BE2C (cell line): ENCODE measurements at regions not wholly inside any gene's neighbourhood (a gene's known extent, or its start where the extent isn't known, plus 50 kb on each side); places are given as distances from the start of the nearest gene placed in this dataset.

Source experiments
- DNase-seq: peaks from one replicate; pipeline ENCODE4 v3.0.0-alpha.2; 2020
- H3K27me3 ChIP-seq: fragments of 250-450 bp; sonication (Bioruptor Pico); 2 replicates; pipeline ENCODE4 v1.5.1; 2020; ENCODE audit warnings: mild to moderate bottlenecking
- H3K36me3 ChIP-seq: fragments of 250-450 bp; sonication (Bioruptor Pico); 2 replicates; pipeline ENCODE4 v1.5.1; 2020; ENCODE audit warnings: mild to moderate bottlenecking
- H3K4me1 ChIP-seq: fragments of 250-450 bp; sonication (Bioruptor Pico); 2 replicates; pipeline ENCODE4 v1.5.1; 2020
- H3K4me3 ChIP-seq: 2 replicates; pipeline ENCODE4 v1.5.1; 2011; ENCODE audit warnings: low read depth, low read length
- H3K9me3 ChIP-seq: fragments of 250-450 bp; sonication (Bioruptor Pico); 2 replicates; pipeline ENCODE4 v1.5.1; 2020
- CTCF ChIP-seq: IDR thresholded peaks from 2 replicates; pipeline ENCODE4 v1.5.1; 2012; ENCODE audit warnings: mild to moderate bottlenecking, low read depth, low read length

DNA sequence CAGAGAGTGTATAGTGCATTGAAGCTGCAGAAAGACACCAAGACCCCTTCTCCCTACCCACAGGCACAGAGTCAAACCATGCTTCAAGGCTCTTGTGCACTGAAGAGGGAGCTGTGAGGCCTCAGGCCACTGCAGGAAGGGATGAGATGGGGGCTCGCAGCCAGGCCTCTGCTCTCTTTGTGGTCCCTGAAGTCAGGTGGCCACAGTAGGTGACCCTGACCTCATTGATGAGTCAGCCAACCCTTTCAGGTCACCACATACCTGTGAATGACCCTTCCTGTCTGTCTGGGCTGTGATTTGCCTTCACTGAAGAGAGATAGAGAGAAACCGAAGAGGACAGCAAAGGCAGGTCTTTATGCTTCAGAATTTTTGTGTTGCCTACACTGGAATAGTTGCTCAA lies 372.1 kb downstream of the ACTL7B start:
- Histone ChIP-seq H3K4me1 (peaks cover 2% of the 10 kb centered on the region; the same call in 1 of the 2 replicates), H3K27me3 (no peaks in the 10 kb centered on the region), H3K4me3 (no peak overlapping the region), H3K9me3 (no peaks in the 10 kb centered on the region), H3K36me3 (no peaks in the 10 kb centered on the region)
- no peak for TF ChIP-seq CTCF
- DNase-seq = no peak

- DNase-seq = no peak
- H3K36me3 ChIP-seq = no peaks in the 10 kb centered on the region
- no peaks in the 10 kb centered on the region for H3K9me3 ChIP-seq
- H3K27me3 ChIP-seq = no peaks in the 10 kb centered on the region
- H3K4me3 ChIP-seq = no peak overlapping the region
- H3K4me1 ChIP-seq = peaks cover 11% of the 10 kb centered on the region
- TF ChIP-seq CTCF = no peak
Observed at GRCh38 chr9:108479989-108480652, 375.7 kb downstream of the ACTL7B start.

- Histone ChIP-seq H3K9me3 (no peaks in the 10 kb centered on the region), H3K27me3 (no peaks in the 10 kb centered on the region), H3K4me3 (no peak overlapping the region), H3K4me1 (peaks cover 11% of the 10 kb centered on the region), H3K36me3 (no peaks in the 10 kb centered on the region)
- no peak for TF ChIP-seq CTCF
- peak; percentile 34 for DNase-seq
Observed at GRCh38 chr9:108478431-108479332, 377.1 kb downstream of the ACTL7B start.

DNA sequence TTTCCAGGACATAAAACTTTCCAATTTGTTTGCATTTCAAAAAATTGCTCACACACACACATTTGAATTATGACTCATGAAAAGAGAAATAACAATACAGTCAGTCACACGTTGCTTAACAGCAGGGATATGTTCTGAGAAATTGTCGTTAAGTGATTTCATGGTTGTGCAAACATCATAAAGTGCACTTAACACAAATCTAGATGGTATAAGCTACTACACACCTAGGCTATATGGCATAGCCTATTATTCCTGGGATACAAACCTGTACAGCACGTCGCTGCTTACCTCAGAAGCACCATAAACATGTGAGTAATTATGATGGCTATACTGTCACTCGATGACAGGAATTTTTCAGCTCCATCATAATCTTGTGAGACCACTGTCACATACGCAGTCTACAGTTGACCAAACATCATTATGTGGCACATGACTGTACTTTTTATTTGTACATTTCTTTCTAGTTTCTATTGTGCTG lies 378.2 kb downstream of the ACTL7B start:
- Histone ChIP-seq H3K4me3 (no peak overlapping the region), H3K27me3 (no peaks in the 10 kb centered on the region), H3K9me3 (no peaks in the 10 kb centered on the region), H3K4me1 (peaks cover 11% of the 10 kb centered on the region), H3K36me3 (no peaks in the 10 kb centered on the region)
- no peak for DNase-seq
- TF ChIP-seq CTCF = no peak

DNA sequence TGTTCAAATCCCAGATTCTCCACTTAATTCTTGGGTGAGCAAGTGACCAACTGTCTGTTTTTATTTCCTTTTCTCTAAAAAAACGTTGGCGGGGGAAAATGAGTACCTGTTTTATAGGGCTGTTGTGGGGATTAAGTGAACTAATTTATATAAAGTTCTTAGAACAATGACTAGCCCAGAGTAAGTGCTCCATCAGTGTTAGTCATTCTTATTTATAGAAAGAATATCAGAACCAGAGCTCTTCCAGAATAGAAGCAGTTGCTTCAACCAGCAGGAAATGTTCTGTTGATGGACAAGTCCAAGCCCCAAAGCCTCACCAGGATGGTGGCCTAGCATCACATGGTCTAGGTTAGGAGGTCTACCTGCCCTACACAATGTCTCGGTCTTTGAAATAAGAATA lies 379.2 kb downstream of the ACTL7B start:
- Histone ChIP-seq H3K4me3 (no peak overlapping the region), H3K9me3 (no peaks in the 10 kb centered on the region), H3K36me3 (no peaks in the 10 kb centered on the region), H3K4me1 (peaks cover 11% of the 10 kb centered on the region), H3K27me3 (no peaks in the 10 kb centered on the region)
- TF ChIP-seq CTCF = no peak
- no peak for DNase-seq

- Histone ChIP-seq H3K9me3 (no peaks in the 10 kb centered on the region), H3K27me3 (no peaks in the 10 kb centered on the region), H3K36me3 (no peaks in the 10 kb centered on the region), H3K4me1 (peaks cover 11% of the 10 kb centered on the region), H3K4me3 (no peak overlapping the region)
- no peak for DNase-seq
- TF ChIP-seq CTCF = no peak
Observed at GRCh38 chr9:108475813-108476212, 380.0 kb downstream of the ACTL7B start.
